Keratinocyte (primary cell): ENCODE measurements at regions not wholly inside any gene's neighbourhood (a gene's known extent, or its start where the extent isn't known, plus 50 kb on each side); places are given as distances from the start of the nearest gene placed in this dataset.

Experiments
- DNase-seq: peaks from one replicate; pipeline ENCODE4 v3.0.0-alpha.2; 2011; ENCODE audit warnings: low read depth, missing footprints, low spot score
- FAIRE-seq: peaks from 2 replicates; lab custom pipeline; 2011; peaks lifted over from hg19 to GRCh38; lab: Jason Lieb, UNC
- H2AFZ ChIP-seq: 2 replicates; pipeline ENCODE4 v1.6.0; 2012; ENCODE audit warnings: low read length, control low read depth, inconsistent platforms; ENCODE audit not compliant: control insufficient read depth
- H3K27ac ChIP-seq: 2 replicates; pipeline ENCODE4 v1.5.1; 2011; ENCODE audit warnings: low read length; ENCODE audit not compliant: control insufficient read depth, insufficient read depth
- H3K27me3 ChIP-seq: 3 replicates; pipeline ENCODE4 v1.6.0; 2011; ENCODE audit warnings: low read length; ENCODE audit not compliant: control insufficient read depth, insufficient read depth; ENCODE audit errors: extremely low read depth
- H3K36me3 ChIP-seq, 2 experiments: 2 replicates in 1 of 2; 3 replicates in 1 of 2; pipeline ENCODE4 v1.5.1; 2011; ENCODE audit warnings: low read length in 2 of 2, mild to moderate bottlenecking in 1 of 2; ENCODE audit not compliant: control insufficient read depth in 2 of 2, insufficient read depth in 2 of 2; ENCODE audit errors: extremely low read depth in 1 of 2
- H3K4me1 ChIP-seq: 3 replicates; pipeline ENCODE4 v1.5.1; 2011; ENCODE audit warnings: low read length; ENCODE audit not compliant: control insufficient read depth, insufficient read depth; ENCODE audit errors: extremely low read depth
- H3K4me2 ChIP-seq: 3 replicates; pipeline ENCODE4 v1.6.0; 2011; ENCODE audit warnings: low read depth, low read length; ENCODE audit not compliant: control insufficient read depth, insufficient read depth; ENCODE audit errors: extremely low read depth
- H3K4me3 ChIP-seq, 3 experiments: fragments of 200-600 bp in 1 of 3; sonication (generic) in 1 of 3; 2 replicates in 2 of 3; 3 replicates in 1 of 3; pipeline ENCODE4 v1.5.1; 2011 to 2016; ENCODE audit warnings: low read length in 3 of 3, mild to moderate bottlenecking in 3 of 3, control low read depth in 2 of 3, inconsistent platforms in 1 of 3, low read depth in 1 of 3, mixed read lengths in 1 of 3, mixed run types in 1 of 3, moderate library complexity in 1 of 3; ENCODE audit not compliant: control insufficient read depth in 2 of 3, insufficient read depth in 2 of 3; ENCODE audit errors: extremely low read depth in 1 of 3
- H3K79me2 ChIP-seq: 2 replicates; pipeline ENCODE4 v1.6.0; 2012; ENCODE audit warnings: low read length; ENCODE audit not compliant: control insufficient read depth, insufficient read depth
- H3K9ac ChIP-seq: 3 replicates; pipeline ENCODE4 v1.6.0; 2011; ENCODE audit warnings: low read length; ENCODE audit not compliant: control insufficient read depth, insufficient read depth; ENCODE audit errors: extremely low read depth
- H3K9me1 ChIP-seq: 3 replicates; pipeline ENCODE4 v1.6.0; 2011; ENCODE audit warnings: low read length; ENCODE audit not compliant: control insufficient read depth, insufficient read depth; ENCODE audit errors: extremely low read depth
- H3K9me3 ChIP-seq: 2 replicates; pipeline ENCODE4 v1.5.1; 2012; ENCODE audit warnings: low read depth, low read length; ENCODE audit not compliant: control insufficient read depth
- H4K20me1 ChIP-seq: 3 replicates; pipeline ENCODE4 v1.6.0; 2011; ENCODE audit warnings: low read length; ENCODE audit not compliant: control insufficient read depth, insufficient read depth; ENCODE audit errors: extremely low read depth
- CTCF ChIP-seq, 3 experiments: IDR thresholded peaks in 1 of 3; conservative IDR thresholded peaks in 1 of 3; optimal IDR thresholded peaks in 1 of 3; 2 replicates in 2 of 3; 3 replicates in 1 of 3; pipeline versions ENCODE3 to v1.5.1; 2011; ENCODE audit warnings: low read length in 3 of 3, mild to moderate bottlenecking in 3 of 3, moderate library complexity in 2 of 3, control low read depth in 1 of 3, inconsistent platforms in 1 of 3; ENCODE audit not compliant: insufficient read depth in 2 of 3; ENCODE audit errors: extremely low read depth in 1 of 3
- EZH2 ChIP-seq: IDR thresholded peaks from one replicate; pipeline ENCODE4 v1.6.1; 2012; ENCODE audit warnings: inconsistent platforms, mild to moderate bottlenecking, low read length, moderate library complexity
- dilution Hi-C: fragments of 300-500 bp; cut with MboI; formaldehyde crosslinking; loops from one replicate; pipeline ENCODE4 v1.7.0; 2020; ENCODE audit warnings: low sequenced_read_pairs; ENCODE audit not compliant: extremely low pct_ligation_motif_present

GRCh38 chr7:52211930-52212329 lies 823.5 kb upstream of the POM121L12 start:
- Histone ChIP-seq H3K36me3 (no peaks in the 10 kb centered on the region), H3K27me3 (no peaks in the 10 kb centered on the region), H4K20me1 (no peaks in the 10 kb centered on the region), H2AFZ (no peak overlapping the region), H3K4me1 (no peaks in the 10 kb centered on the region), H3K9ac (no peak overlapping the region), H3K4me3 (no peak overlapping the region), H3K4me2 (no peak overlapping the region), H3K9me1 (no peaks in the 10 kb centered on the region), H3K27ac (no peak overlapping the region), H3K9me3 (peaks cover 3% of the 10 kb centered on the region), H3K79me2 (no peaks in the 10 kb centered on the region)
- TF ChIP-seq CTCF (optimal IDR thresholded peaks at IDR 0.05 in 1 of 3, IDR thresholded peaks at IDR 0.05 in 1 of 3, conservative IDR thresholded peaks at IDR 0.05 in 1 of 3; ENCODE audit: extremely low read depth in 1 of 3, insufficient read depth in 2 of 3, low read length in 3 of 3) (no peak), EZH2 (no peak)
- dilution Hi-C loops: no loop called here
- no peak for DNase-seq
- FAIRE-seq: no peak

- Histone ChIP-seq H3K4me1 (no peaks in the 10 kb centered on the region), H3K79me2 (no peaks in the 10 kb centered on the region), H2AFZ (no peak overlapping the region), H3K4me3 (no peak overlapping the region), H3K36me3 (no peaks in the 10 kb centered on the region), H3K27ac (no peak overlapping the region), H3K4me2 (no peak overlapping the region), H4K20me1 (no peaks in the 10 kb centered on the region), H3K9me3 (peaks cover 3% of the 10 kb centered on the region), H3K27me3 (no peaks in the 10 kb centered on the region), H3K9ac (no peak overlapping the region), H3K9me1 (no peaks in the 10 kb centered on the region)
- no peak for TF ChIP-seq EZH2
- no peak for TF ChIP-seq CTCF (optimal IDR thresholded peaks at IDR 0.05 in 1 of 3, IDR thresholded peaks at IDR 0.05 in 1 of 3, conservative IDR thresholded peaks at IDR 0.05 in 1 of 3; ENCODE audit: extremely low read depth in 1 of 3, insufficient read depth in 2 of 3, low read length in 3 of 3)
- dilution Hi-C loops: no loop called here
- FAIRE-seq: no peak
- DNase-seq: no peak
These were observed 825.8 kb upstream of the POM121L12 start for GRCh38 chr7:52209614-52210013.
